Activated T-cell treated with anti-CD3 and anti-CD28 coated beads, Interleukin-2, amount 50 U/mL, for 4 hours (primary cell): ENCODE measurements at regions not wholly inside any gene's neighbourhood (a gene's known extent, or its start where the extent isn't known, plus 50 kb on each side); places are given as distances from the start of the nearest gene placed in this dataset.

Experiments
- ATAC-seq, 2 donors: fragments of 200-7000 bp; cut with Tn5 transposase; one replicate each; pipeline ENCODE4 v1.10.0; 2021
- DNase-seq: peaks from one replicate; pipeline ENCODE4 v3.0.0-alpha.2; 2020
- H3K27me3 Mint-ChIP-seq: one replicate; pipeline ENCODE4 v1.8.0; 2021; ENCODE audit warnings: low read depth, mixed read lengths
- H3K36me3 Mint-ChIP-seq: one replicate; pipeline ENCODE4 v1.8.0; 2022; ENCODE audit warnings: mixed read lengths; ENCODE audit not compliant: insufficient read depth
- H3K4me1 Mint-ChIP-seq: one replicate; pipeline ENCODE4 v1.8.0; 2021; ENCODE audit warnings: low read depth, mixed read lengths
- H3K4me3 Mint-ChIP-seq: one replicate; pipeline ENCODE4 v1.8.0; 2021; ENCODE audit warnings: mild to moderate bottlenecking, moderate library complexity, mixed read lengths
- H3K9me3 Mint-ChIP-seq: one replicate; pipeline ENCODE4 v1.8.0; 2021; ENCODE audit warnings: mixed read lengths

GRCh38 chr16:17843905-17844304 is 373.1 kb upstream of the XYLT1 start:
- DNase-seq (no peak), ATAC-seq (no peak)
- H3K4me3 Mint-ChIP-seq = no peak overlapping the region
- no peaks in the 10 kb centered on the region for H3K4me1 Mint-ChIP-seq
- no peaks in the 10 kb centered on the region for H3K9me3 Mint-ChIP-seq
- H3K36me3 Mint-ChIP-seq = no peaks in the 10 kb centered on the region
- H3K27me3 Mint-ChIP-seq = peaks cover 3% of the 10 kb centered on the region

- Mint-ChIP-seq H3K4me3 (no peak overlapping the region), H3K9me3 (no peaks in the 10 kb centered on the region), H3K36me3 (no peaks in the 10 kb centered on the region), H3K4me1 (no peaks in the 10 kb centered on the region), H3K27me3 (no peaks in the 10 kb centered on the region)
- ATAC-seq (no peak), DNase-seq (no peak)
Measured at GRCh38 chr16:17839907-17840306, 369.1 kb upstream of the XYLT1 start.

GRCh38 chr16:17839272-17839671 is 368.5 kb upstream of the XYLT1 start:
- ATAC-seq = no peak
- H3K4me3 Mint-ChIP-seq = no peak overlapping the region
- H3K4me1 Mint-ChIP-seq = no peaks in the 10 kb centered on the region
- H3K9me3 Mint-ChIP-seq = no peaks in the 10 kb centered on the region
- no peaks in the 10 kb centered on the region for H3K36me3 Mint-ChIP-seq
- H3K27me3 Mint-ChIP-seq = no peaks in the 10 kb centered on the region
- no peak for DNase-seq

GRCh38 chr16:17836868-17837602 is 366.3 kb upstream of the XYLT1 start:
- H3K36me3 Mint-ChIP-seq = no peaks in the 10 kb centered on the region
- DNase-seq = no peak
- no peak for ATAC-seq
- H3K9me3 Mint-ChIP-seq = no peaks in the 10 kb centered on the region
- no peaks in the 10 kb centered on the region for H3K27me3 Mint-ChIP-seq
- no peaks in the 10 kb centered on the region for H3K4me1 Mint-ChIP-seq
- no peak overlapping the region for H3K4me3 Mint-ChIP-seq

GRCh38 chr16:17835118-17835876 is 364.5 kb upstream of the XYLT1 start:
- Mint-ChIP-seq H3K9me3 (no peaks in the 10 kb centered on the region), H3K4me1 (no peaks in the 10 kb centered on the region), H3K36me3 (no peaks in the 10 kb centered on the region), H3K4me3 (no peak overlapping the region), H3K27me3 (no peaks in the 10 kb centered on the region)
- no peak for ATAC-seq
- no peak for DNase-seq

- H3K9me3 Mint-ChIP-seq = no peaks in the 10 kb centered on the region
Measured at GRCh38 chr16:17832738-17833137, 362.0 kb upstream of the XYLT1 start.

GRCh38 chr16:17831330-17831729 is 360.6 kb upstream of the XYLT1 start:
- H3K4me1 Mint-ChIP-seq = no peaks in the 10 kb centered on the region
- no peak for DNase-seq
- ATAC-seq = no peak
- H3K27me3 Mint-ChIP-seq = no peaks in the 10 kb centered on the region
- no peaks in the 10 kb centered on the region for H3K36me3 Mint-ChIP-seq
- H3K4me3 Mint-ChIP-seq = no peak overlapping the region
- no peaks in the 10 kb centered on the region for H3K9me3 Mint-ChIP-seq

More at GRCh38 chr16:17832738-17833137, 362.0 kb upstream of the XYLT1 start:
- no peaks in the 10 kb centered on the region for H3K36me3 Mint-ChIP-seq
- H3K4me3 Mint-ChIP-seq = no peak overlapping the region
- H3K4me1 Mint-ChIP-seq = no peaks in the 10 kb centered on the region
- H3K27me3 Mint-ChIP-seq = no peaks in the 10 kb centered on the region
- DNase-seq = no peak
- no peak for ATAC-seq

- H3K9me3 Mint-ChIP-seq = no peaks in the 10 kb centered on the region
- ATAC-seq = no peak
- H3K4me3 Mint-ChIP-seq = no peak overlapping the region
- H3K27me3 Mint-ChIP-seq = no peaks in the 10 kb centered on the region
- no peaks in the 10 kb centered on the region for H3K36me3 Mint-ChIP-seq
- DNase-seq = no peak
- no peaks in the 10 kb centered on the region for H3K4me1 Mint-ChIP-seq
Measured at GRCh38 chr16:17830651-17831050, 359.9 kb upstream of the XYLT1 start.

GRCh38 chr16:17829811-17830210 is 359.1 kb upstream of the XYLT1 start:
- H3K9me3 Mint-ChIP-seq = no peaks in the 10 kb centered on the region
- H3K4me3 Mint-ChIP-seq = no peak overlapping the region
- no peaks in the 10 kb centered on the region for H3K4me1 Mint-ChIP-seq
- no peaks in the 10 kb centered on the region for H3K27me3 Mint-ChIP-seq
- H3K36me3 Mint-ChIP-seq = no peaks in the 10 kb centered on the region
- ATAC-seq = no peak
- DNase-seq = no peak

- no peak for ATAC-seq
- Mint-ChIP-seq H3K9me3 (no peaks in the 10 kb centered on the region), H3K27me3 (no peaks in the 10 kb centered on the region), H3K4me1 (no peaks in the 10 kb centered on the region), H3K36me3 (no peaks in the 10 kb centered on the region), H3K4me3 (no peak overlapping the region)
- no peak for DNase-seq
Measured at GRCh38 chr16:17828012-17828411, 357.3 kb upstream of the XYLT1 start.

GRCh38 chr16:17827313-17827712 is 356.6 kb upstream of the XYLT1 start:
- no peaks in the 10 kb centered on the region for H3K27me3 Mint-ChIP-seq
- H3K4me1 Mint-ChIP-seq = no peaks in the 10 kb centered on the region
- ATAC-seq (no peak), DNase-seq (no peak)
- H3K9me3 Mint-ChIP-seq = no peaks in the 10 kb centered on the region
- H3K36me3 Mint-ChIP-seq = no peaks in the 10 kb centered on the region
- no peak overlapping the region for H3K4me3 Mint-ChIP-seq

- DNase-seq (no peak), ATAC-seq (no peak)
- H3K4me1 Mint-ChIP-seq = no peaks in the 10 kb centered on the region
- H3K4me3 Mint-ChIP-seq = no peak overlapping the region
- H3K9me3 Mint-ChIP-seq = peaks cover 10% of the 10 kb centered on the region
- H3K36me3 Mint-ChIP-seq = no peaks in the 10 kb centered on the region
- peaks cover 2% of the 10 kb centered on the region for H3K27me3 Mint-ChIP-seq
Measured at GRCh38 chr16:17817943-17818342, 347.2 kb upstream of the XYLT1 start.

GRCh38 chr16:17817260-17817659 is 346.5 kb upstream of the XYLT1 start:
- H3K27me3 Mint-ChIP-seq = peaks cover 2% of the 10 kb centered on the region
- no peak for ATAC-seq
- H3K4me1 Mint-ChIP-seq = no peaks in the 10 kb centered on the region

GRCh38 chr16:17812771-17813170 is 342.0 kb upstream of the XYLT1 start:
- DNase-seq = no peak
- no peak overlapping the region for H3K4me3 Mint-ChIP-seq
- peaks cover 4% of the 10 kb centered on the region for H3K27me3 Mint-ChIP-seq
- H3K36me3 Mint-ChIP-seq = no peaks in the 10 kb centered on the region
- ATAC-seq = no peak
- H3K9me3 Mint-ChIP-seq = peaks cover 10% of the 10 kb centered on the region
- H3K4me1 Mint-ChIP-seq = no peaks in the 10 kb centered on the region

More at GRCh38 chr16:17817260-17817659, 346.5 kb upstream of the XYLT1 start:
- Mint-ChIP-seq H3K36me3 (no peaks in the 10 kb centered on the region), H3K4me3 (no peak overlapping the region), H3K9me3 (peaks cover 10% of the 10 kb centered on the region)
- no peak for DNase-seq

- H3K27me3 Mint-ChIP-seq = peaks cover 25% of the 10 kb centered on the region
- ATAC-seq = no peak
- no peaks in the 10 kb centered on the region for H3K9me3 Mint-ChIP-seq
- no peaks in the 10 kb centered on the region for H3K4me1 Mint-ChIP-seq
- no peak overlapping the region for H3K4me3 Mint-ChIP-seq
- no peak for DNase-seq
- no peaks in the 10 kb centered on the region for H3K36me3 Mint-ChIP-seq
Measured at GRCh38 chr16:17804857-17805256, 334.1 kb upstream of the XYLT1 start.
